OCI-LY1 (cell line): ENCODE measurements at regions not wholly inside any gene's neighbourhood (a gene's known extent, or its start where the extent isn't known, plus 50 kb on each side); places are given as distances from the start of the nearest gene placed in this dataset.

Experiments
- CTCF ChIP-seq: fragments of 200-600 bp; sonication (generic), shearing (Covaris generic); IDR thresholded peaks from 2 replicates; pipeline ENCODE4 v1.5.1; 2017; ENCODE audit warnings: mild to moderate bottlenecking, antibody characterized with exemption, low read length, moderate library complexity, mixed read lengths
- EZH2 ChIP-seq: fragments of 200-600 bp; sonication (generic), shearing (Covaris generic); IDR thresholded peaks from 2 replicates; pipeline ENCODE4 v1.8.0; 2017; ENCODE audit warnings: borderline replicate concordance, mixed run types, mild to moderate bottlenecking, antibody characterized with exemption, low read length, moderate library complexity, mixed read lengths

- TF ChIP-seq CTCF (no peak), EZH2 (no peak)
These were observed 1304.5 kb upstream of the GBE1 start for GRCh38 chr3:83065851-83066460.
